Astrocyte (in vitro differentiated cells and primary cell): ENCODE measurements at regions not wholly inside any gene's neighbourhood (a gene's known extent, or its start where the extent isn't known, plus 50 kb on each side); places are given as distances from the start of the nearest gene placed in this dataset.
"Not testable (repeated sequence)": the region's sequence is repeated elsewhere in the genome, so short reads cannot be mapped to it uniquely, and the experiment has no call there.

Source experiments
- DNase-seq: peaks from one replicate; pipeline ENCODE4 v3.0.0-alpha.2; 2010; ENCODE audit warnings: low read depth
- FAIRE-seq: peaks from 2 replicates; lab custom pipeline; 2011; peaks lifted over from hg19 to GRCh38; lab: Jason Lieb, UNC
- H2AFZ ChIP-seq: 2 replicates; pipeline ENCODE4 v1.6.0; 2012; ENCODE audit warnings: low read depth, low read length, inconsistent platforms
- H3K27ac ChIP-seq: 2 replicates; pipeline ENCODE4 v1.5.1; 2011; ENCODE audit warnings: low read depth, low read length, inconsistent platforms
- H3K27me3 ChIP-seq: 2 replicates; pipeline ENCODE4 v1.6.0; 2011; ENCODE audit warnings: low read length, inconsistent platforms; ENCODE audit not compliant: insufficient read depth
- H3K36me3 ChIP-seq: 2 replicates; pipeline ENCODE4 v1.5.1; 2011; ENCODE audit warnings: low read length, inconsistent platforms; ENCODE audit not compliant: insufficient read depth
- H3K4me1 ChIP-seq: 2 replicates; pipeline ENCODE4 v1.5.1; 2011; ENCODE audit warnings: low read length, inconsistent platforms; ENCODE audit not compliant: insufficient read depth
- H3K4me2 ChIP-seq: 2 replicates; pipeline ENCODE4 v1.6.0; 2012; ENCODE audit warnings: low read length, inconsistent platforms
- H3K4me3 ChIP-seq: 2 replicates; pipeline ENCODE4 v1.5.1; 2011; ENCODE audit warnings: low read depth, mild to moderate bottlenecking, low read length, inconsistent platforms; ENCODE audit not compliant: insufficient read depth
- H3K79me2 ChIP-seq: 2 replicates; pipeline ENCODE4 v1.6.0; 2012; ENCODE audit warnings: mild to moderate bottlenecking, low read length, inconsistent platforms; ENCODE audit not compliant: insufficient read depth
- H3K9ac ChIP-seq: 2 replicates; pipeline ENCODE4 v1.6.0; 2012; ENCODE audit warnings: mild to moderate bottlenecking, low read length, inconsistent platforms
- H3K9me3 ChIP-seq: 2 replicates; pipeline ENCODE4 v1.5.1; 2012; ENCODE audit warnings: low read depth, mild to moderate bottlenecking, low read length, inconsistent platforms; ENCODE audit not compliant: insufficient read depth
- H4K20me1 ChIP-seq: 2 replicates; pipeline ENCODE4 v1.6.0; 2012; ENCODE audit warnings: low read length, inconsistent platforms; ENCODE audit not compliant: insufficient read depth
- H3K27ac Mint-ChIP-seq: one replicate; pipeline ENCODE4 v1.8.0; 2021; ENCODE audit warnings: mild to moderate bottlenecking, mixed read lengths; ENCODE audit not compliant: unreplicated experiment
- H3K27me3 Mint-ChIP-seq: one replicate; pipeline ENCODE4 v1.8.0; 2021; ENCODE audit warnings: low read depth, mixed read lengths; ENCODE audit not compliant: unreplicated experiment
- H3K36me3 Mint-ChIP-seq: one replicate; pipeline ENCODE4 v1.8.0; 2021; ENCODE audit warnings: low read depth, mixed read lengths; ENCODE audit not compliant: unreplicated experiment
- H3K4me1 Mint-ChIP-seq: one replicate; pipeline ENCODE4 v1.8.0; 2021; ENCODE audit warnings: low read depth, mixed read lengths; ENCODE audit not compliant: unreplicated experiment
- H3K4me3 Mint-ChIP-seq: one replicate; pipeline ENCODE4 v1.8.0; 2021; ENCODE audit warnings: mild to moderate bottlenecking, moderate library complexity, mixed read lengths; ENCODE audit not compliant: unreplicated experiment
- H3K9me3 Mint-ChIP-seq: one replicate; pipeline ENCODE4 v1.8.0; 2021; ENCODE audit warnings: mild to moderate bottlenecking, mixed read lengths; ENCODE audit not compliant: unreplicated experiment
- CTCF ChIP-seq: IDR thresholded peaks from 2 replicates; pipeline ENCODE4 v1.5.1; 2011; ENCODE audit warnings: low read depth, mild to moderate bottlenecking, inconsistent platforms, low read length, moderate library complexity; ENCODE audit not compliant: insufficient read depth
- EZH2 ChIP-seq: IDR thresholded peaks from 2 replicates; pipeline ENCODE4 v1.6.1; 2012; ENCODE audit warnings: mild to moderate bottlenecking, low read length, inconsistent platforms; ENCODE audit not compliant: insufficient read depth

GRCh38 chr5:3153906-3154305 is 402.4 kb upstream of the IRX2 start:
- Mint-ChIP-seq H3K9me3 (no peaks in the 10 kb centered on the region), H3K4me3 (no peak overlapping the region), H3K27me3 (peaks cover 9% of the 10 kb centered on the region), H3K27ac (no peak overlapping the region), H3K36me3 (no peaks in the 10 kb centered on the region), H3K4me1 (peaks cover 26% of the 10 kb centered on the region)
- Histone ChIP-seq H3K9ac (no peak overlapping the region), H3K27ac (no peak overlapping the region), H3K27me3 (no peaks in the 10 kb centered on the region), H3K36me3 (no peaks in the 10 kb centered on the region), H3K9me3 (no peaks in the 10 kb centered on the region), H3K4me2 (no peak overlapping the region), H3K79me2 (no peaks in the 10 kb centered on the region), H4K20me1 (no peaks in the 10 kb centered on the region), H3K4me3 (no peak overlapping the region), H3K4me1 (no peaks in the 10 kb centered on the region), H2AFZ (no peak overlapping the region)
- FAIRE-seq (no peak), DNase-seq (no peak)
- no peak for TF ChIP-seq CTCF
- TF ChIP-seq EZH2: no peak

GRCh38 chr5:3153226-3153858 is 401.9 kb upstream of the IRX2 start:
- Histone ChIP-seq H3K9me3 (no peaks in the 10 kb centered on the region), H2AFZ (no peak overlapping the region), H3K27me3 (no peaks in the 10 kb centered on the region), H3K79me2 (no peaks in the 10 kb centered on the region), H3K4me2 (no peak overlapping the region), H3K27ac (no peak overlapping the region), H4K20me1 (no peaks in the 10 kb centered on the region), H3K9ac (no peak overlapping the region), H3K36me3 (no peaks in the 10 kb centered on the region), H3K4me1 (no peaks in the 10 kb centered on the region), H3K4me3 (no peak overlapping the region)
- no peak for TF ChIP-seq EZH2
- TF ChIP-seq CTCF: no peak
- H3K4me3 Mint-ChIP-seq: no peak overlapping the region
- DNase-seq (no peak), FAIRE-seq (no peak)
- peaks cover 9% of the 10 kb centered on the region for H3K27me3 Mint-ChIP-seq
- H3K9me3 Mint-ChIP-seq: no peaks in the 10 kb centered on the region
- H3K36me3 Mint-ChIP-seq: no peaks in the 10 kb centered on the region
- no peak overlapping the region for H3K27ac Mint-ChIP-seq
- H3K4me1 Mint-ChIP-seq: peaks cover 26% of the 10 kb centered on the region

GRCh38 chr5:3149899-3150298 is 398.4 kb upstream of the IRX2 start:
- H3K4me1 Mint-ChIP-seq: peaks cover 21% of the 10 kb centered on the region
- H3K27ac Mint-ChIP-seq: no peak overlapping the region
- no peaks in the 10 kb centered on the region for H3K36me3 ChIP-seq
- TF ChIP-seq EZH2 (no peak), CTCF (no peak)
- no peak overlapping the region for H2AFZ ChIP-seq
- no peaks in the 10 kb centered on the region for H3K79me2 ChIP-seq
- no peak overlapping the region for H3K4me2 ChIP-seq
- no peaks in the 10 kb centered on the region for H3K27me3 ChIP-seq
- H3K9me3 ChIP-seq: no peaks in the 10 kb centered on the region
- no peak overlapping the region for H3K27ac ChIP-seq
- H3K4me3 ChIP-seq: no peak overlapping the region
- H3K27me3 Mint-ChIP-seq: peaks cover 11% of the 10 kb centered on the region
- DNase-seq (no peak), FAIRE-seq (no peak)
- H3K9me3 Mint-ChIP-seq: peaks cover 2% of the 10 kb centered on the region
- no peaks in the 10 kb centered on the region for H4K20me1 ChIP-seq
- no peaks in the 10 kb centered on the region for H3K4me1 ChIP-seq
- H3K9ac ChIP-seq: no peak overlapping the region
- no peak overlapping the region for H3K4me3 Mint-ChIP-seq
- no peaks in the 10 kb centered on the region for H3K36me3 Mint-ChIP-seq

- H3K27ac Mint-ChIP-seq, H3K9me3 Mint-ChIP-seq, FAIRE-seq: not testable (repeated sequence)
Measured at GRCh38 chr5:3147405-3147804, 395.9 kb upstream of the IRX2 start.

More at GRCh38 chr5:3147405-3147804, 395.9 kb upstream of the IRX2 start:
- H3K36me3 ChIP-seq, H3K9ac ChIP-seq, H3K4me1 ChIP-seq, H3K27ac ChIP-seq, H3K4me2 ChIP-seq, H3K79me2 ChIP-seq, H3K4me1 Mint-ChIP-seq, H3K4me3 Mint-ChIP-seq, H3K9me3 ChIP-seq, H3K27me3 Mint-ChIP-seq, DNase-seq, H4K20me1 ChIP-seq, H3K27me3 ChIP-seq, H2AFZ ChIP-seq, H3K36me3 Mint-ChIP-seq, H3K4me3 ChIP-seq: not testable (repeated sequence)
